ENCODE measurements at regions not wholly inside any gene's neighbourhood (a gene's known extent, or its start where the extent isn't known, plus 50 kb on each side); places are given as distances from the start of the nearest gene placed in this dataset.

- Histone ChIP-seq H3K4me3 (replicated peaks in 1 of 3; ENCODE audit: insufficient read depth in 1 of 3, low read depth in 1 of 3, low read length in 3 of 3) (no peak overlapping the region), H3K9ac (replicated peaks; ENCODE audit: extremely low read depth, insufficient read depth, low read length) (no peak overlapping the region), H3K4me2 (ENCODE audit: insufficient read depth, low read length) (no peak overlapping the region), H3K27me3 (ENCODE audit: control insufficient read depth in 2 of 2, insufficient read depth in 2 of 2, low read length in 2 of 2) (peaks cover 67 to 69% of the 10 kb centered on the region in 2 experiments), H3K27ac (ENCODE audit: insufficient read depth, low read depth, low read length) (no peak overlapping the region), H3K9me3 (replicated peaks; ENCODE audit: control insufficient read depth, insufficient read depth, low read length) (no peaks in the 10 kb centered on the region), H3K4me1 (ENCODE audit: control insufficient read depth, extremely low read depth, insufficient read depth, low read length) (peaks cover 2% of the 10 kb centered on the region), H3K9me1 (replicated peaks; ENCODE audit: control insufficient read depth, extremely low read depth, insufficient read depth, low read length) (no peaks in the 10 kb centered on the region), H4K20me1 (replicated peaks; ENCODE audit: control insufficient read depth, extremely low read depth, insufficient read depth, low read length) (no peaks in the 10 kb centered on the region), H3K79me2 (ENCODE audit: control insufficient read depth, insufficient read depth, low read length) (no peaks in the 10 kb centered on the region), H2AFZ (ENCODE audit: low read depth, low read length) (no peak overlapping the region), H3K36me3 (ENCODE audit: control insufficient read depth in 2 of 2, extremely low read depth in 1 of 2, insufficient read depth in 2 of 2, low read length in 2 of 2) (no peaks in the 10 kb centered on the region)
- intact Hi-C loops (cut with micrococcal nuclease) (no loop called here), dilution Hi-C loops (cut with MboI; ENCODE audit: extremely low pct_ligation_motif_present, low sequenced_read_pairs) (no loop called here)
- peak; percentile 40 for TF ChIP-seq EZH2 (IDR thresholded peaks at IDR 0.05; ENCODE audit: borderline replicate concordance, low read depth, low read length, severe bottlenecking)
- TF ChIP-seq FOS (IDR thresholded peaks at IDR 0.05; ENCODE audit: borderline replicate concordance, insufficient read depth, low read length): no peak
- POLR2A ChIA-PET: no interaction called here
- BruUV-seq (replicated peaks): no TSS peak
- CTCF ChIA-PET: interaction anchor here (0.8 to 4.6 kb wide), 9 partner anchors 9 to 281 kb away, joined by 3 to 52 read pairs (median 23); no protein-coding TSS in a partner anchor
- DNase-seq (ENCODE audit: low read depth, low spot score): no peak
- no peak for FAIRE-seq
Measured at GRCh38 chr10:101289541-101289940, 60.3 kb upstream of the LBX1 start.

DNA sequence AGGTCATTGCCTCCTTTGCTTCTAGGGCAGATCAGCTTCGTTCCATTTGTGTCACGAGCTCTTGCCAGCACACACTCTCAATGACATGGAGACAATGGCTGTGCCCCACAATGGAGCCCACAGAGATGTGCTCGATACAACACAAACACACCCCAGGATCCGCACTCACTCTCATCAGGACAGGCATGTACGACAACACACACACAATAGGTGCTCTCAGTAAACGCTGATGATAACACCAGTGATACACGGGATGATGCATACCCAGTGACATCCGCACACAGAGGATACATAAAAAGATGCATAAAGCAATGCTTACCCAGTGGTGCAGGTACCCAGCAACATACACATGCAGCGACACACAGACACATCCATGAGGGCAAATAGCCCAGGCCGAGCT lies 61.2 kb upstream of the LBX1 start:
- Histone ChIP-seq H3K4me2 (ENCODE audit: insufficient read depth, low read length) (no peak overlapping the region), H3K9me3 (replicated peaks; ENCODE audit: control insufficient read depth, insufficient read depth, low read length) (no peaks in the 10 kb centered on the region), H3K36me3 (ENCODE audit: control insufficient read depth in 2 of 2, extremely low read depth in 1 of 2, insufficient read depth in 2 of 2, low read length in 2 of 2) (no peaks in the 10 kb centered on the region), H2AFZ (ENCODE audit: low read depth, low read length) (no peak overlapping the region), H3K9ac (replicated peaks; ENCODE audit: extremely low read depth, insufficient read depth, low read length) (no peak overlapping the region), H3K27ac (ENCODE audit: insufficient read depth, low read depth, low read length) (no peak overlapping the region), H3K4me1 (ENCODE audit: control insufficient read depth, extremely low read depth, insufficient read depth, low read length) (peaks cover 2% of the 10 kb centered on the region), H3K4me3 (replicated peaks in 1 of 3; ENCODE audit: insufficient read depth in 1 of 3, low read depth in 1 of 3, low read length in 3 of 3) (no peak overlapping the region), H3K27me3 (ENCODE audit: control insufficient read depth in 2 of 2, insufficient read depth in 2 of 2, low read length in 2 of 2) (peaks cover 62% of the 10 kb centered on the region in 2 experiments), H3K79me2 (ENCODE audit: control insufficient read depth, insufficient read depth, low read length) (no peaks in the 10 kb centered on the region), H4K20me1 (replicated peaks; ENCODE audit: control insufficient read depth, extremely low read depth, insufficient read depth, low read length) (no peaks in the 10 kb centered on the region), H3K9me1 (replicated peaks; ENCODE audit: control insufficient read depth, extremely low read depth, insufficient read depth, low read length) (no peaks in the 10 kb centered on the region)
- FAIRE-seq (no peak), DNase-seq (ENCODE audit: low read depth, low spot score) (no peak)
- CTCF ChIA-PET: interaction anchor here (1.6 to 4.6 kb wide), 7 partner anchors 14 to 280 kb away, joined by 4 to 52 read pairs (median 26); no protein-coding TSS in a partner anchor
- intact Hi-C loops (cut with micrococcal nuclease) (loop anchor here (5.0 kb wide), 1 partner anchor 128 kb away; no protein-coding TSS in a partner anchor), dilution Hi-C loops (cut with MboI; ENCODE audit: extremely low pct_ligation_motif_present, low sequenced_read_pairs) (no loop called here)
- TF ChIP-seq JUN (IDR thresholded peaks at IDR 0.05; ENCODE audit: borderline replicate concordance, insufficient read depth, insufficient read length, low read depth): no peak
- no peak for TF ChIP-seq GATA2 (IDR thresholded peaks at IDR 0.05; ENCODE audit: insufficient read depth, insufficient read length, low read depth, low read length)
- TF ChIP-seq POLR2AphosphoS5 (IDR thresholded peaks at IDR 0.05; ENCODE audit: insufficient read depth, low read depth, low read length): no peak
- POLR2A ChIA-PET: no interaction called here
- no TSS peak for BruUV-seq (replicated peaks)

Measured in endothelial cell of umbilical vein (primary cell).